HCT116 (cell line): ENCODE measurements at regions not wholly inside any gene's neighbourhood (a gene's known extent, or its start where the extent isn't known, plus 50 kb on each side); places are given as distances from the start of the nearest gene placed in this dataset.

Experiments used
- ATAC-seq: fragments of 200-7000 bp; cut with Tn5 transposase; 2 replicates; pipeline ENCODE4 v1.9.1; 2020; ENCODE audit warnings: mild to moderate bottlenecking, moderate library complexity
- BruUV-seq: library from RNA; stranded (reverse); fragments of 400-500 nt; replicated peaks from 2 replicates; lab custom pipeline; 2021; lab: Mats Ljungman, UMichigan
- CTCF ChIA-PET: fragments of 300-600 bp; sonication (Branson Sonifier 250); formaldehyde crosslinking; loops from one replicate; lab custom pipeline; 2021; ENCODE audit warnings: antibody characterized with exemption; lab: Charles Lee
- POLR2A ChIA-PET: fragments of 300-600, 350-600 bp; sonication (Branson Sonifier 250); formaldehyde crosslinking; loops from one replicate; lab custom pipeline; 2021; ENCODE audit warnings: antibody characterized with exemption; lab: Charles Lee
- RAD21 ChIA-PET, 2 experiments: fragments of 300-600 bp; sonication (Branson Sonifier 250); formaldehyde crosslinking; loops; one replicate each; lab custom pipeline; 2023; ENCODE audit warnings: low total read pairs in 2 of 2; ENCODE audit not compliant: uncharacterized antibody in 2 of 2, unreplicated experiment in 2 of 2, low non-redundant PET in 1 of 2; lab: Charles Lee
- DNase-seq: peaks from one replicate; pipeline ENCODE4 v3.0.0-alpha.2; 2010; ENCODE audit warnings: low read depth, low spot score
- H2AFZ ChIP-seq: fragments of 200-600 bp; shearing (Covaris generic), sonication (generic); 2 replicates; pipeline ENCODE4 v1.6.1; 2017; ENCODE audit warnings: low read depth, mixed run types, mixed read lengths, antibody characterized with exemption, low read length; ENCODE audit not compliant: poor library complexity, severe bottlenecking
- H3K27ac ChIP-seq: 2 replicates; pipeline ENCODE4 v1.5.1; 2012; ENCODE audit warnings: low read depth, low read length
- H3K27me3 ChIP-seq: fragments of 200-600 bp; sonication (generic); 2 replicates; pipeline ENCODE4 v1.6.1; 2016; ENCODE audit warnings: mixed run types, low read length, mixed read lengths; ENCODE audit not compliant: insufficient read depth
- H3K36me3 ChIP-seq, 2 experiments: fragments of 200-500 bp in 1 of 2; fragments of 200-600 bp in 1 of 2; sonication (Bioruptor generic) in 1 of 2; sonication (generic) in 1 of 2; 2 replicates each; pipeline versions ENCODE4 v1.5.1 to v1.6.1; 2014 to 2016; ENCODE audit warnings: low read length in 2 of 2, inconsistent platforms in 1 of 2, mixed read lengths in 1 of 2, mixed run types in 1 of 2; ENCODE audit not compliant: insufficient read depth in 2 of 2, control insufficient read depth in 1 of 2
- H3K4me1 ChIP-seq, 2 experiments: fragments of 200-600 bp in 1 of 2; sonication (generic) in 1 of 2; 2 replicates each; pipeline versions ENCODE4 v1.5.1 to v1.6.1; 2012 to 2017; ENCODE audit warnings: low read length in 2 of 2, inconsistent platforms in 1 of 2, mild to moderate bottlenecking in 1 of 2, mixed read lengths in 1 of 2, mixed run types in 1 of 2, moderate library complexity in 1 of 2; ENCODE audit not compliant: insufficient read depth in 2 of 2, control insufficient read depth in 1 of 2
- H3K4me2 ChIP-seq: fragments of 200-600 bp; sonication (generic); 2 replicates; pipeline ENCODE4 v1.6.1; 2017; ENCODE audit warnings: mixed run types, low read length, mixed read lengths
- H3K4me3 ChIP-seq, 2 experiments: fragments of 200-600 bp in 1 of 2; sonication (generic) in 1 of 2; replicated peaks in 1 of 2; 2 replicates each; pipeline ENCODE4 v1.5.1; 2011 to 2016; ENCODE audit warnings: low read length in 2 of 2, control low read depth in 1 of 2, low read depth in 1 of 2, mild to moderate bottlenecking in 1 of 2, mixed read lengths in 1 of 2, mixed run types in 1 of 2
- H3K79me2 ChIP-seq: fragments of 200-600 bp; sonication (generic); 2 replicates; pipeline ENCODE4 v1.6.1; 2017; ENCODE audit warnings: mild to moderate bottlenecking, mixed run types, low read length, moderate library complexity, mixed read lengths; ENCODE audit not compliant: insufficient read depth
- H3K9ac ChIP-seq: fragments of 200-600 bp; sonication (generic); 2 replicates; pipeline ENCODE4 v1.6.1; 2016; ENCODE audit warnings: low read length, mixed read lengths
- H3K9me2 ChIP-seq: fragments of 200-600 bp; sonication (generic), shearing (Covaris generic); 2 replicates; pipeline ENCODE4 v1.6.1; 2017; ENCODE audit warnings: mixed run types, mild to moderate bottlenecking, moderate library complexity; ENCODE audit not compliant: insufficient read depth
- H3K9me3 ChIP-seq, 2 experiments: fragments of 200-500 bp in 1 of 2; fragments of 200-600 bp in 1 of 2; sonication (Bioruptor generic) in 1 of 2; sonication (generic) in 1 of 2; 2 replicates each; pipeline ENCODE4 v1.6.1; 2014 to 2017; ENCODE audit warnings: low read length in 2 of 2, mixed read lengths in 2 of 2, inconsistent platforms in 1 of 2, low read depth in 1 of 2, mild to moderate bottlenecking in 1 of 2, mixed run types in 1 of 2, moderate library complexity in 1 of 2; ENCODE audit not compliant: control insufficient read depth in 1 of 2, insufficient read depth in 1 of 2
- H4K20me1 ChIP-seq: fragments of 200-600 bp; sonication (generic), shearing (Covaris generic); 2 replicates; pipeline ENCODE4 v1.6.1; 2017; ENCODE audit warnings: mixed run types, mild to moderate bottlenecking, moderate library complexity; ENCODE audit not compliant: insufficient read depth
- CBX3 ChIP-seq: IDR thresholded peaks from 2 replicates; pipeline ENCODE4 v1.6.1; 2012; ENCODE audit warnings: low read depth
- CTCF ChIP-seq, 3 experiments: fragments of 200-600 bp in 1 of 3; sonication (generic) in 1 of 3; IDR thresholded peaks in 2 of 3; conservative IDR thresholded peaks in 1 of 3; 2 replicates each; pipeline ENCODE4 v1.5.1; 2012 to 2017; ENCODE audit warnings: low read depth in 2 of 3, low read length in 2 of 3, antibody characterized with exemption in 1 of 3, borderline replicate concordance in 1 of 3, control low read depth in 1 of 3, mild to moderate bottlenecking in 1 of 3, mixed read lengths in 1 of 3, mixed run types in 1 of 3, moderate library complexity in 1 of 3; ENCODE audit not compliant: insufficient read depth in 1 of 3
- EGR1 ChIP-seq: IDR thresholded peaks from 2 replicates; pipeline ENCODE4 v1.6.1; 2012; ENCODE audit warnings: low read depth
- ELF1 ChIP-seq: IDR thresholded peaks from 2 replicates; pipeline ENCODE4 v1.6.1; 2012; ENCODE audit warnings: low read depth, borderline replicate concordance
- FOSL1 ChIP-seq: IDR thresholded peaks from 2 replicates; pipeline ENCODE4 v1.6.1; 2012; ENCODE audit warnings: low read depth
- JUND ChIP-seq: IDR thresholded peaks from 2 replicates; pipeline ENCODE4 v1.6.1; 2012
- MAX ChIP-seq: IDR thresholded peaks from 2 replicates; pipeline ENCODE4 v1.6.1; 2012
- RAD21 ChIP-seq: IDR thresholded peaks from 2 replicates; pipeline ENCODE4 v1.6.1; 2012; ENCODE audit warnings: low read depth, mild to moderate bottlenecking
- REST ChIP-seq: IDR thresholded peaks from 2 replicates; pipeline ENCODE4 v1.6.1; 2012; ENCODE audit warnings: low read depth
- SIN3A ChIP-seq: IDR thresholded peaks from 2 replicates; pipeline ENCODE4 v1.6.1; 2012; ENCODE audit warnings: low read depth
- TCF7L2 ChIP-seq: IDR thresholded peaks from 2 replicates; pipeline ENCODE4 v1.7.0; 2011; ENCODE audit warnings: borderline replicate concordance, inconsistent platforms; ENCODE audit not compliant: insufficient read depth, insufficient read length; ENCODE audit errors: extremely low read depth
- ZNF274 ChIP-seq: fragments of 200-500 bp; sonication (Bioruptor generic); IDR thresholded peaks from 2 replicates; pipeline ENCODE4 v1.6.1; 2014; ENCODE audit warnings: mild to moderate bottlenecking, low read depth, low read length, inconsistent platforms
- intact Hi-C: fragments of 100-400 bp; cut with micrococcal nuclease; formaldehyde crosslinking; loops from 2 replicates; pipeline ENCODE4 v1.10.0; 2022

- Histone ChIP-seq H3K9me3 (no peaks in the 10 kb centered on the region), H3K9me2 (no peaks in the 10 kb centered on the region), H3K9ac (no peak overlapping the region), H3K4me2 (no peak overlapping the region), H3K4me3 (no peak overlapping the region), H3K36me3 (no peaks in the 10 kb centered on the region), H2AFZ (no peak overlapping the region), H3K79me2 (no peaks in the 10 kb centered on the region), H3K4me1 (peaks cover 5 to 6% of the 10 kb centered on the region in 2 experiments; a peak in 3 of 4 replicates), H3K27me3 (no peaks in the 10 kb centered on the region), H4K20me1 (no peaks in the 10 kb centered on the region), H3K27ac (no peak overlapping the region)
- no peak for ATAC-seq
- ChIA-PET RAD21 (no interaction called here), CTCF (no interaction called here), POLR2A (no interaction called here)
- intact Hi-C loops, result no loop called here
- DNase-seq, result no peak
- TF ChIP-seq CTCF (IDR thresholded peaks at IDR 0.05 in 2 of 3, conservative IDR thresholded peaks at IDR 0.05 in 1 of 3; ENCODE audit: borderline replicate concordance in 1 of 3, insufficient read depth in 1 of 3, low read depth in 2 of 3, low read length in 2 of 3) (no peak), FOSL1 (no peak), CBX3 (no peak), MAX (no peak), REST (no peak), SIN3A (no peak), RAD21 (no peak), ZNF274 (no peak), JUND (no peak), TCF7L2 (no peak), ELF1 (no peak), EGR1 (no peak)
- no TSS peak for BruUV-seq
These were observed 62.0 kb upstream of the MARCHF10 start for GRCh38 chr17:62870030-62870541.
